Stimulated activated CD4-positive, alpha-beta T cell treated with anti-CD3 and anti-CD28 coated beads, Interleukin-1b, Interleukin-23, amount 100 ng/mL, for 24 hours (primary cell): ENCODE measurements at regions not wholly inside any gene's neighbourhood (a gene's known extent, or its start where the extent isn't known, plus 50 kb on each side); places are given as distances from the start of the nearest gene placed in this dataset.

ENCODE experiments used
- DNase-seq, 4 experiments: peaks; one replicate each; pipeline ENCODE4 v3.0.0-alpha.2; 2020; ENCODE audit warnings: low read depth in 4 of 4, low spot score in 1 of 4

GRCh38 chr9:16328349-16328748 lies 542.1 kb downstream of the BNC2 start:
- DNase-seq = no peak

- no peak for DNase-seq
Measured at GRCh38 chr9:16329671-16330113, 540.8 kb downstream of the BNC2 start.

- DNase-seq = no peak
Measured at GRCh38 chr9:16331031-16331430, 539.4 kb downstream of the BNC2 start.

GRCh38 chr9:16331527-16331926 lies 538.9 kb downstream of the BNC2 start:
- no peak for DNase-seq

GRCh38 chr9:16333691-16334090 lies 536.8 kb downstream of the BNC2 start:
- no peak for DNase-seq

GRCh38 chr9:16335788-16336580 lies 534.5 kb downstream of the BNC2 start:
- no peak for DNase-seq

- no peak for DNase-seq
Measured at GRCh38 chr9:16336833-16337232, 533.6 kb downstream of the BNC2 start.

- DNase-seq = no peak
Measured at GRCh38 chr9:16337322-16338029, 533.0 kb downstream of the BNC2 start.

- no peak for DNase-seq
Measured at GRCh38 chr9:16341177-16341576, 529.3 kb downstream of the BNC2 start.

- no peak for DNase-seq
Measured at GRCh38 chr9:16342246-16343020, 528.0 kb downstream of the BNC2 start.

- DNase-seq = no peak
Measured at GRCh38 chr9:16343249-16344237, 526.9 kb downstream of the BNC2 start.

- no peak for DNase-seq
Measured at GRCh38 chr9:16344343-16344742, 526.1 kb downstream of the BNC2 start.

GRCh38 chr9:16345902-16346301 lies 524.6 kb downstream of the BNC2 start:
- no peak for DNase-seq

GRCh38 chr9:16347886-16348285 lies 522.6 kb downstream of the BNC2 start:
- DNase-seq = no peak

- DNase-seq = no peak
Measured at GRCh38 chr9:16348531-16348930, 521.9 kb downstream of the BNC2 start.

- DNase-seq = no peak
Measured at GRCh38 chr9:16352251-16352650, 518.2 kb downstream of the BNC2 start.

GRCh38 chr9:16352791-16353401 lies 517.6 kb downstream of the BNC2 start:
- no peak for DNase-seq

- DNase-seq = no peak
Measured at GRCh38 chr9:16356196-16356765, 514.2 kb downstream of the BNC2 start.

GRCh38 chr9:16357828-16358227 lies 512.6 kb downstream of the BNC2 start:
- DNase-seq = no peak

GRCh38 chr9:16358751-16359150 lies 511.7 kb downstream of the BNC2 start:
- no peak for DNase-seq
